K562 (cell line): ENCODE measurements at regions not wholly inside any gene's neighbourhood (a gene's known extent, or its start where the extent isn't known, plus 50 kb on each side); places are given as distances from the start of the nearest gene placed in this dataset.

ENCODE experiments used
- RAD21 ChIP-seq, 2 experiments: fragments of 250-450 bp in 1 of 2; fragments of 450-650 bp in 1 of 2; sonication (Bioruptor Pico) in 1 of 2; formaldehyde crosslinking in 1 of 2; IDR thresholded peaks in 1 of 2; conservative IDR thresholded peaks in 1 of 2; 2 replicates each; pipeline versions ENCODE4 v1.4.0 to v1.8.0; 2020 to 2022; ENCODE audit warnings: mild to moderate bottlenecking in 2 of 2, moderate library complexity in 1 of 2
- ZNF143 ChIP-seq: sonication (generic); formaldehyde crosslinking; IDR thresholded peaks from 2 replicates; pipeline ENCODE4 v1.9.0; 2022; ENCODE audit warnings: mild to moderate bottlenecking, missing genetic modification reagents
- ZNF324 ChIP-seq: fragments of 250-450 bp; sonication (Bioruptor Pico); IDR thresholded peaks from 2 replicates; pipeline ENCODE4 v1.4.0; 2020; ENCODE audit warnings: mild to moderate bottlenecking
- TF ChIP-seq, protein P1 (sequence below), 3 experiments: IDR thresholded peaks in 2 of 3; conservative IDR thresholded peaks in 1 of 3; 2 replicates each; pipeline ENCODE4 v1.5.1; 2011 to 2012; ENCODE audit warnings: low read length in 3 of 3, mild to moderate bottlenecking in 3 of 3, control low read depth in 2 of 3, improper control_type of control experiment in 1 of 3, inconsistent platforms in 1 of 3, low read depth in 1 of 3, mixed read lengths in 1 of 3, moderate library complexity in 1 of 3; ENCODE audit not compliant: insufficient read depth in 2 of 3

DNA sequence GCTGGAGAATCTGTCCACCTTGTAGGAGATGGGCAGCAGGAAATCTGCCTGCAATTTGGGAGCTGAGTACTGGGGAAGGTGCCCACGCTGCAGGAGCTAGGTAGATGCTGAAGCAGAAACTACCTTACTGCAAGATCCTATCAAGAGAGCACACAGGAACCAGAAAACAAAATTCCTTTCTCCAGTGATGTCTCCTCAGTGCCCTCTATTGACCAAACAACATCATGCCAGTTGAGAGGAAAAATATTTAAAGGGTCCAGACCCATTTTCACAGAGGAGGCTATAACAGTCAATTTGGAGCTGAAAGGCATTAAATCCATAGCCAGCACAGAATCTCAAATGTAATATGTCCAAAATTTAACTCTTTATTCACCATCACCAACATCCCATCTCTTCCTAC lies 406.8 kb downstream of the SLITRK2 start:
- TF ChIP-seq ZNF143, result no peak
- no peak for TF ChIP-seq RAD21 (CRISPR knock-in tag; conservative IDR thresholded peaks at IDR 0.05 in 1 of 2, IDR thresholded peaks at IDR 0.05 in 1 of 2)
- TF ChIP-seq ZNF324 (CRISPR knock-in tag), result no peak
- TF ChIP-seq, protein P1, sequence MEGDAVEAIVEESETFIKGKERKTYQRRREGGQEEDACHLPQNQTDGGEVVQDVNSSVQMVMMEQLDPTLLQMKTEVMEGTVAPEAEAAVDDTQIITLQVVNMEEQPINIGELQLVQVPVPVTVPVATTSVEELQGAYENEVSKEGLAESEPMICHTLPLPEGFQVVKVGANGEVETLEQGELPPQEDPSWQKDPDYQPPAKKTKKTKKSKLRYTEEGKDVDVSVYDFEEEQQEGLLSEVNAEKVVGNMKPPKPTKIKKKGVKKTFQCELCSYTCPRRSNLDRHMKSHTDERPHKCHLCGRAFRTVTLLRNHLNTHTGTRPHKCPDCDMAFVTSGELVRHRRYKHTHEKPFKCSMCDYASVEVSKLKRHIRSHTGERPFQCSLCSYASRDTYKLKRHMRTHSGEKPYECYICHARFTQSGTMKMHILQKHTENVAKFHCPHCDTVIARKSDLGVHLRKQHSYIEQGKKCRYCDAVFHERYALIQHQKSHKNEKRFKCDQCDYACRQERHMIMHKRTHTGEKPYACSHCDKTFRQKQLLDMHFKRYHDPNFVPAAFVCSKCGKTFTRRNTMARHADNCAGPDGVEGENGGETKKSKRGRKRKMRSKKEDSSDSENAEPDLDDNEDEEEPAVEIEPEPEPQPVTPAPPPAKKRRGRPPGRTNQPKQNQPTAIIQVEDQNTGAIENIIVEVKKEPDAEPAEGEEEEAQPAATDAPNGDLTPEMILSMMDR (IDR thresholded peaks at IDR 0.05 in 2 of 3, conservative IDR thresholded peaks at IDR 0.05 in 1 of 3; ENCODE audit: insufficient read depth in 2 of 3, low read depth in 1 of 3, low read length in 3 of 3), result peak in 1 of 3 experiments; percentile 4; a peak in 1 of 6 replicates
